Liver (tissue), 8 donors: ENCODE measurements at regions not wholly inside any gene's neighbourhood (a gene's known extent, or its start where the extent isn't known, plus 50 kb on each side); places are given as distances from the start of the nearest gene placed in this dataset.

Experiments used
- DNase-seq: peaks from one replicate; pipeline ENCODE4 v3.0.0-alpha.2; 2017; ENCODE audit warnings: low spot score
- H3K27ac ChIP-seq, 2 donors: one replicate each; pipeline ENCODE4 v1.7.0; 2013; ENCODE audit warnings: inconsistent platforms in 2 of 2, low read length in 2 of 2, control low read depth in 1 of 2, low read depth in 1 of 2, mild to moderate bottlenecking in 1 of 2
- H3K27me3 ChIP-seq, 4 donors: one replicate each; pipeline versions ENCODE4 v1.6.1 to v1.7.0; 2013; ENCODE audit warnings: low read length in 3 of 4, inconsistent platforms in 1 of 4, mild to moderate bottlenecking in 1 of 4, moderate library complexity in 1 of 4; ENCODE audit not compliant: control insufficient read depth in 4 of 4, insufficient read depth in 4 of 4
- H3K36me3 ChIP-seq, 4 donors: one replicate each; pipeline versions ENCODE4 v1.6.1 to v1.7.0; 2013; ENCODE audit warnings: low read length in 3 of 4, mild to moderate bottlenecking in 3 of 4, low read depth in 1 of 4, moderate library complexity in 1 of 4; ENCODE audit not compliant: control insufficient read depth in 4 of 4, insufficient read depth in 3 of 4
- H3K4me1 ChIP-seq, 4 donors: one replicate each; pipeline versions ENCODE4 v1.6.1 to v1.7.0; 2013; ENCODE audit warnings: low read length in 3 of 4, mild to moderate bottlenecking in 3 of 4, moderate library complexity in 1 of 4; ENCODE audit not compliant: control insufficient read depth in 4 of 4, insufficient read depth in 4 of 4
- H3K4me3 ChIP-seq, 3 donors: one replicate each; pipeline versions ENCODE4 v1.6.1 to v1.7.0; 2013; ENCODE audit warnings: low read length in 3 of 3, control low read depth in 1 of 3, low read depth in 1 of 3, mild to moderate bottlenecking in 1 of 3
- H3K9ac ChIP-seq, 2 donors: one replicate each; pipeline ENCODE4 v1.7.0; 2013; ENCODE audit warnings: low read length in 2 of 2, mild to moderate bottlenecking in 2 of 2, moderate library complexity in 2 of 2, control low read depth in 1 of 2, low read depth in 1 of 2
- H3K9me3 ChIP-seq, 4 donors: one replicate each; pipeline versions ENCODE4 v1.6.1 to v1.7.0; 2013; ENCODE audit warnings: low read length in 3 of 4; ENCODE audit not compliant: control insufficient read depth in 4 of 4
- ATF3 ChIP-seq: IDR thresholded peaks from 2 replicates; pipeline ENCODE4 v1.6.1; 2016; ENCODE audit warnings: antibody characterized with exemption
- CTCF ChIP-seq: fragments of 150-350 bp; IDR thresholded peaks from 2 replicates; pipeline ENCODE4 v1.5.1; 2017; ENCODE audit warnings: improper control_type of control experiment, low read depth, low read length; ENCODE audit not compliant: missing input control
- EGR1 ChIP-seq, 2 donors: IDR thresholded peaks; 2 replicates each; pipeline ENCODE4 v1.6.1; 2016 to 2018; ENCODE audit warnings: antibody characterized with exemption in 2 of 2, low read depth in 2 of 2
- FOXA1 ChIP-seq: IDR thresholded peaks from 2 replicates; pipeline ENCODE4 v1.6.1; 2016; ENCODE audit warnings: antibody characterized with exemption
- HNF4A ChIP-seq, 2 donors: conservative IDR thresholded peaks; 2 replicates each; pipeline ENCODE4 v1.6.1; 2016; ENCODE audit warnings: antibody characterized with exemption in 2 of 2, mild to moderate bottlenecking in 2 of 2
- HNF4G ChIP-seq: IDR thresholded peaks from 2 replicates; pipeline ENCODE4 v1.6.1; 2016; ENCODE audit warnings: antibody characterized with exemption
- JUND ChIP-seq, 2 donors: IDR thresholded peaks; 2 replicates each; pipeline ENCODE4 v1.6.1; 2016; ENCODE audit warnings: antibody characterized with exemption in 2 of 2
- MAX ChIP-seq: IDR thresholded peaks from 2 replicates; pipeline ENCODE4 v1.6.1; 2016; ENCODE audit warnings: antibody characterized with exemption
- RAD21 ChIP-seq, 2 donors: IDR thresholded peaks; 2 replicates each; pipeline ENCODE4 v1.6.1; 2016; ENCODE audit warnings: antibody characterized with exemption in 2 of 2, mild to moderate bottlenecking in 2 of 2
- REST ChIP-seq: IDR thresholded peaks from 2 replicates; pipeline ENCODE4 v1.6.1; 2016; ENCODE audit warnings: antibody characterized with exemption, mild to moderate bottlenecking
- YY1 ChIP-seq: IDR thresholded peaks from 2 replicates; pipeline ENCODE4 v1.6.1; 2016; ENCODE audit warnings: antibody characterized with exemption, mild to moderate bottlenecking
- ZBTB33 ChIP-seq: IDR thresholded peaks from 2 replicates; pipeline ENCODE4 v1.6.1; 2016; ENCODE audit warnings: antibody characterized with exemption
- WGBS: extraction: QIAGEN DNeasy Blood & Tissue Kit; methylation state at CpG from one replicate; pipeline ENCODE4 v1.1.7; 2013; 5-methylcytosine and 5-hydroxymethylcytosine counted together
- donor health status: healthy.
- donor health status: healthy.
- donor health status: healthy.
- donor health status: healthy.
- donor health status: healthy.

GRCh38 chr15:31955734-31956133 lies 74.6 kb upstream of the CHRNA7 start (continued):
- TF ChIP-seq REST (no peak), MAX (no peak), FOXA1 (no peak), YY1 (no peak)

GRCh38 chr15:31957581-31957980 lies 72.7 kb upstream of the CHRNA7 start:
- H3K9me3 ChIP-seq: peaks cover 3 to 20% (median 8%) of the 10 kb centered on the region in 4 donors
- H3K36me3 ChIP-seq: no peaks in the 10 kb centered on the region
- no peak overlapping the region for H3K9ac ChIP-seq
- no peak for TF ChIP-seq CTCF
- no peak for TF ChIP-seq JUND (IDR thresholded peaks at IDR 0.05)
- no peak for TF ChIP-seq MAX
- TF ChIP-seq REST: no peak
- no peak for TF ChIP-seq HNF4G
- peaks cover 0 to under 1% (median 0%) of the 10 kb centered on the region in 4 donors for H3K27me3 ChIP-seq
- H3K4me1 ChIP-seq: no peaks in the 10 kb centered on the region
- no peak overlapping the region for H3K4me3 ChIP-seq
- H3K27ac ChIP-seq: no peak overlapping the region
- no peak for DNase-seq

GRCh38 chr15:31964586-31965307 lies 65.6 kb upstream of the CHRNA7 start:
- Histone ChIP-seq H3K9ac (no peak overlapping the region), H3K36me3 (no peaks in the 10 kb centered on the region), H3K27me3 (peaks cover 0 to 19% (median 0%) of the 10 kb centered on the region in 4 donors), H3K4me1 (no peaks in the 10 kb centered on the region), H3K27ac (no peak overlapping the region), H3K4me3 (no peak overlapping the region), H3K9me3 (peaks cover 0 to 6% (median under 1%) of the 10 kb centered on the region in 4 donors)
- no peak for DNase-seq
- TF ChIP-seq EGR1 (IDR thresholded peaks at IDR 0.05; ENCODE audit: low read depth in 2 of 2) (no peak), ATF3 (no peak), HNF4A (conservative IDR thresholded peaks at IDR 0.05) (no peak), ZBTB33 (no peak), RAD21 (IDR thresholded peaks at IDR 0.05) (no peak), CTCF (no peak)
- WGBS: 83% methylated on average over 7 of the region's 7 CpGs
